ENCODE measurements at regions not wholly inside any gene's neighbourhood (a gene's known extent, or its start where the extent isn't known, plus 50 kb on each side); places are given as distances from the start of the nearest gene placed in this dataset.
"Not testable (repeated sequence)": the region's sequence is repeated elsewhere in the genome, so short reads cannot be mapped to it uniquely, and the experiment has no call there.

DNA sequence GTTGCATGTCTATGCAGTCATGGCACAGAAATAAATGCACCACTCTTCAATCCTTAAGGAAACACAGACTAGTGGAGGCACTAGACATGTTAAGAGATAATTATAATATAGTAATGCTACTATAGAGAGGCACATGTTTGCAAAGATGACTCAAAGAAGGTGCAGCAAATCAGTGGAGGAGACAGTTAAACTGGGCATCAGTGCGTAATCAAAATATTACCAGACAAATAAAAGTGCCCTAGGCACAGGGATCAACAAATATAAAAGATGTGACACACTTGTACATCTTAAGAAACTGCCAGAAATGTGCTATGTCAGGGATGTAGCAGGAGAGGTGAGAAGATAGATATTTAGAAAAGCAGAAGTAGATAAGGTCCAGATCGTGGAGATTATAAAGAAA lies 642.1 kb downstream of the SLCO4C1 start:
- DNase-seq (ENCODE audit: low spot score): no peak

DNA sequence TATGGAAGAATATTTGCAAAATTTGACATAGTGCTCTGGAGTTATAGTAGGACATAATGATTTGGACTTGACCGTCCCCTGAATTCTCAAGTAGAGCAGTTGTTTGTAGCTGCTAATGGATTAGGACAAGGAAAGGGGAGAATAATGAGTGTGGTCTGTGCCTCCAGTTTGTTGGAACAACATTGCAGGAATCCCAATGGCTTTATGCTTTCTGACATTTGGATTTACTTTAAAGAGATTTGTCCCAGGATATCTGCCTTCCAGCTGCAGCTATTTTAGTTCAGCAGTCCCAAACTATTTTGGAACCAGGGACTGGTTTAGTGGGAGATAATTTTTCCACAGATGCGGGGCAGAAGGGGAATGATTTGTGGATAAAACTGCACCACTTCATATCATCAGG lies 648.2 kb downstream of the SLCO4C1 start:
- DNase-seq (ENCODE audit: low spot score): no peak

DNA sequence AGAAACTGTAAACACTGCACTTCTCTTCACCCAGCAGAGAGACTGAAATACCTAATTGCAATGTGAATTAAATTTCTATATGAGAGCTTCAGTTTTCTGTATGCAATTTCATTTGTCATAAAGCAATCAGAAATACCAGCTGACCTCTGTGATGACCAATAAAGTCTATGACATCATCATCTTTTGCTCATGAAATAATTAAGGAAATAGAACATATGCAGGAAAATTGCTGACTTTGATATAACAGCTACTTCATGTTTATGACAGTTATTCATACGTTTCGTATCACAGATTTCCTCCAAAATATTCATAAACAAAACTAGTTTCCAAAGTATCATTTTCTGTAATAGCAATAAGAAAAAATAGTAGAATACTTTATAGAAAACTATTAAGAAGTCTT lies 652.3 kb downstream of the SLCO4C1 start:
- DNase-seq (ENCODE audit: low spot score): no peak

DNA sequence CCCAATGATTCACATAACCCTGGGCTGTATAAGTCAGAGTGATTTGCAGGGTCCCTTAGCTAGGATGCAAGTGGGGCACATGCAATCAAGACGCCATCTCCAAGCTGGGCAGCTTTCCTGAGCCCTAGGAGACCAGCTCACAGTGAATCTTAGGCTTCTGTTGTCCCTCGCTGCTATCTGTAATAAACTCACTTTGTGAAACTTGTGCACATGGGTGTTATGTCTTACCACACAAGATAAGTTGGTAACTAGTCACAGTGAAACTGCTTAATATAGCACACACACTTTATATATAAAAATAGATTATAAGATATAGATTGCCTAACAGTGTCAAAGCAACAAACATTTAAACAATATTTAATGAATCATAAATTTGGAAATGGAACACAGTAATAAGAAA lies 658.5 kb downstream of the SLCO4C1 start:
- DNase-seq (ENCODE audit: low spot score): no peak

DNA sequence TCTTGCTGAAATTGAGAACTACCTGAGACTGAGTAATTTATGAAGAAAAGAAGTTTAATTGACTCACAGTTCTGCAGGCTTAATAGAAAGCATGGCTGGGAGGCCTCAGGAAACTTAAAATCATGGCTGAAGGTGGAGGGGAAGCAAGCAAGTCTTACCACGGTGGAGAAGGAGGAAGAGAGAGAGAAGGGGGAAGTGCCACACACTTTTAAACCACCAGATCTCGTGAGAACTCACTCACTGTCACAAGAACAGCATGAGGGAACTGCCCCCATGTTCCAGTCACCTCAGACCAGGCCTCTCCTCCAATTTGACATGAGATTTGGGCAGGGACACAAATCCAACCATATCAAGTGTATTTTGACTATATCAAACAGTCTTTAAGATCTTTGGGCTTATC lies 668.3 kb downstream of the SLCO4C1 start:
- DNase-seq (ENCODE audit: low spot score): not testable (repeated sequence)

DNA sequence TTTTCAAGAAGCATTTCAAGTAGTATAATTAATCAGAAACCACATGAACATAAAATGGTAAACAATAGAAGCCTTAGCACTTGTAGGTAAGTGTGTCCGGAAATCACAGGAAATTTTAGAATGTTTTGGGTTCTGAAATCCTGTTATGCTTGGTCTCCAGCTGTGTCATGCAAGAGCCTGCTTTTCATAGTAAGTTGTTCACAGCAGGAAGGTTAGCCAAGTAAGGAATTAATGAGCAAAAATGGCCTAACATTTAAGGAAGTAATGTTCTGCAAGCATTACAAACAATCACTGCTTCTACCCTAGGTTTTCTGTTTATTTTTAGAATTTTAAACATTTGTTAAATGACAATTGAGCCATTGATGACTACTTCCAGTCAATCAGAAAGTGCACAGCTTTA lies 669.5 kb downstream of the SLCO4C1 start:
- DNase-seq (ENCODE audit: low spot score): no peak

DNA sequence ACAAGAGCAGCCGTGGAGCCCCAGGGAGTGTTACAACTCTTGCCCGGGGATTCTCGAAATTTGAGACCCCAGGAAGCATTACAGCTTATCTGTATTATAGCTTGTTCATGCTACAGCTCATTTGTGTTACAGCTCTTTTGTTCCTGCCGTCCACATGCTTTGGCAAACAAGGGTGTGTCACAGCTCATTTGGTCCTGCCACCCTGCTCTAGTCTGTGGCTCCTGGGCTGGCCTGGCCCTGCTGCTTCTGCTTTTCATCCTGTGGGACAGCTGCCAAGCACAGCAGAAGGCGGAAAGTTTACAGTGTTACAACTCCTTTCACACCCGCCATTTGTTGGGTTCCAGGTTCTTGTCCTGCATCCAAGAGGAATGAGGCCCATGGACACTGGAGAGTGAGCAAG lies 685.0 kb downstream of the SLCO4C1 start:
- no peak for DNase-seq (ENCODE audit: low spot score)

DNA sequence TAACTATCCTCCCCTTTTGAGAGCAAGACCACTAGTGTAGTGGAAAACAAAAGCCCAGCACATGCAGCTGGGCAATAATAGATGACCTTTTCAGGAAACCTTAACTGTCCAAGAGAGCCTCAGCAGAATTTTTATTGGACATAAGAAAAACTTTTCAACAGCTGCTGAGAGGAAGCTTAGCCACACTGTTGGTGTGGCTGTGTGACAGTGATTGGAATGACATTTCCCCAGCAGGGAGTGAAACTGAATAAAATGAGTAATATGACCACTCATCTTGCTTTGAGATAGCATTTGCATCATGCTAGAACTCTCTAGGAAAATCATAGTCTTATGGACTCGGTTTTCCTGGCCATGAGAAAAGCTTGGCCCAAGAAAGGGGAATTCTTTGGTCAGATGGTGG lies 687.8 kb downstream of the SLCO4C1 start:
- no peak for DNase-seq (ENCODE audit: low spot score)

DNA sequence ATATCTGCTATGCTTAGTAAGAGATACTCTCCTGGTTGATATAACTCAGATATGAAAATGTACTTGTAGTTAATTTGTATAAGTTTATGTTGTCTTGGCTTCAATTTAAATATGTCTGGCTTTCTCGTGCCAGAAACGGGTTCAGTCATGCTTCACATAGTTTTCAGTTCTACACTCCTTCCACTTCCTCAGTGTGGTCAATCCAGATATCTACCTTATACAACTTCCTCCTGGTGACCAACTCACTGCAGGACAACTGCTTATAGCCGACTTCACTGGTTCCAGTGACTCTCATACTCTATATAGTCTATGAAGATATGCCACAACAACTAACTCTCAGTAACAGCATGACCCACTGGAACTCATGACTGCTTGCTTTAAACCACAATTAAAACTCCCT lies 690.4 kb downstream of the SLCO4C1 start:
- no peak for DNase-seq (ENCODE audit: low spot score)

DNA sequence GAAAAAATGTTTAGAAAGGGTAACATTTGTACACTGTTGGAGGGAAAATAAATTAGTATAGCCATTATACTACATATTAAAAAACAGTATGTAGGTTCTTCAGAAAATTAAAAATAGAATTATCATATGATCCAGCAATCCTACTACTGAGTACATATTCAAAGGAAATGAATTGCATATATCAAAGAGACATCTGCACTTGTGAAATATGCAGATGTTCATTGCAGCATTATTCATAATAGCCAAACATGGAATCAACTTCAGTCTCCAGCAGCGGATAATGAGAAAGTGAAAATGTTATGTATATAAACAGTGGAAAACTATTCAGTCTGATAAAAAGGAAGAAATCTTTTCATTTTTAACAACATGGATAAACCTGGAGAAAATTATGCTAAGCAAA lies 695.5 kb downstream of the SLCO4C1 start:
- DNase-seq (ENCODE audit: low spot score): no peak

DNA sequence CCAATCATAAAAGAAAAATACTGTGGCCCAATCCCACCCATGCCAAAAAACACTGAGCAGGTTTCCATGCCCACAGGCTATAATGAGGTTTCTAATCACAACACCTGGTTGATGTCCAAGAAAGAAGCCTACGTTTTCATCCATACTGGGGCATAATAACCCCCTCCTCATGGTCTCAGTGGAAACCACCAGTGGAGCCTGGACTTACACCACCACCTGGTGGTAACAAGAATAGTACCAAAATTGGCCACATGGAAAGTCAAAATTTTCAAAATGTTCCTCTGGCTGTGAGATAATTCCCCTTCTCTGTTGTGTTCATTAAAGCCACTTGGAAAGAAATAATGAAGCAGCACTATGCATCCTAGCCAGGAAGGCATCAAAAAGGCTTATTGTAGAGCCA lies 687.3 kb upstream of the ST8SIA4 start:
- DNase-seq (ENCODE audit: low spot score): no peak

DNA sequence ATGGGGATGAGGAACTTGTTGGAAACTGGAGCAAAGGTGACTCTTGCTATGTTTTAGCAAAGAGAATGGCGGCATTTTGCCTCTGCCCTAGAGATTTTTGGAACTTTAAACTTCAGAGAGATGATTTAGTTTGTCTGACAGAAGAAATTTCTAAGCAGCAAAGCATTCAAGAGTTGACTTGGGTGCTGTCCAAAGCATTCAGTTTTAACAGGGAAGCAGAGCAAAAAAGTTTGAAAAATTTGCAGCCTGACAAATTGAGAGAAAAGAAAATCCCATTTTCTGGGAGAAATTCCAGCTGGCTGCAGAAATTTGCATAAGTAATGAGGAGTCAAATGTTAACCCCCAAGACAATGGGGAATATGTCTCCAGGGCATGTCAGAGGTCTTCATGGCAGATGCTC lies 682.3 kb upstream of the ST8SIA4 start:
- DNase-seq (ENCODE audit: low spot score): no peak

DNA sequence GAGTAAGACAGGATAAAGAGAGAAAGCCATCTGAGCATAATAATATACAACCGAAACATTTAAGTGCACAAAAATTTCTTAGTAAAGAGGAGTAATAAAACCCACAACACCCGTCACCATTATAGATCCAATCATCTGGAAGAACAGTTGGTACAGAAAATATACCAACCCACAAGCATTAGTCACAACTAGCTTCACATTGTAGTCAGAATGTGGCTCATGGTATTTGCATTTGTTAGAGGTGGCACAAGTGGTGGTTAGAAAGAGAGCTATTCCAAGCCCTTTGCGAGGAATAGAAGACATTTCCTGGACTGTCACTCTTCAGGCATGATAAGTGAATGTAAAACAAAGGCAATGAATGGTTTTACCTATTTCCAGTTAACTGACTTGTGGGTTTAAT lies 677.5 kb upstream of the ST8SIA4 start:
- DNase-seq (ENCODE audit: low spot score): no peak

DNA sequence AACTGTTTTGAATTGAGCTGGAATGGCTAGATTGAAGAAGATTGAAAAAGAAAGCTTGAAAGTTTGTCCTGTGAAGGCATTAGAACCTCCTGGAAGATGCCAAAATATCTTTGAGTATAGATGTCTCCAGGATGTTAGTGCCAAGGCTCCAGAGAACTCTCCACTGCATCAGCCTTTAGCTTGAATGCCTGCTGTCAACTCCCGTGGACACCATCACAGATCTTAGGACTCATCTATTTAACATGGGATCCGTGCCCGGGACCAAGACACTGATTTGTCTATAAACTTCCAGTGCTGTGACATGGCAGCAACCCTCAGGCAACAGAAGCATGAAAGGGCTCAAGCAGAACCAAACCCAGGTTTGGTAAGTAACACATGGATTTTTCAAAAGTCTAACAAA lies 670.9 kb upstream of the ST8SIA4 start:
- DNase-seq (ENCODE audit: low spot score): no peak

DNA sequence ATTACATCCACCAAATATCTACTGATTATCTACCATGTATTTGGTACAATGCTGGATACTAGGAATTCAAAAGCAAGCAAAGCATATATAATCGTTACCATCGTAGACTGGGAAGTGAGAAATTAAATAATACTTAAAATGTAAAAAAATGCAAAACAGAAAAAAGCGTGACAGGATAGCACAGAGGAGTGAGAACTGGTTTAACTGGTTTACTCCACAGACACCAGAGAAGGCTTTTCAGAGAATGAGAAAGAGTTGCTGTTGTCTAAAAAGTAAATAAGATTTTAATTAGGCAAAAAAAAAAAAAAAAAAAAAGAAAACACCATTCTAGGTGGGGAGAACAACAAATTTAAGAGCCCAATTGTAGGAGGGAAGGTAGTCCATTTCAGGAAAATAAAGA lies 657.9 kb upstream of the ST8SIA4 start:
- no peak for DNase-seq (ENCODE audit: low spot score)

DNA sequence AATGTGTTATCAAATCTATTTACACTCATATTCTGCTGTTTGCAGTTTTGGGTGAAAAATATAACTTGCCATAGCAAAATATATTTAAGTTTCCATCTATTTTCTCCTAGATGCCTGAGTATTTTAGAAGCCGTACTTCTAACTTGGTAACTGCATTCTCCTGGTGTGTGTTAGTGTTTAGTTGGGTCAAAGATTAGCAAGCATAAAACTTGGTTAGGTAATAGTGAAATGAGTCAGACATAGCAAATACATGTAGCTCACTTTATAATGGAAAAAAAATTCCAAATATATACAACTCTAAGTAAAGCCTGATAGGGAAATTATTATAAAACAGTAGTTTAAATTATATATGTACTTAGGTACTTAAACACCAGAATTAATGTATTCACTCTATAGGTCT lies 640.7 kb upstream of the ST8SIA4 start:
- no peak for DNase-seq (ENCODE audit: low spot score)

DNA sequence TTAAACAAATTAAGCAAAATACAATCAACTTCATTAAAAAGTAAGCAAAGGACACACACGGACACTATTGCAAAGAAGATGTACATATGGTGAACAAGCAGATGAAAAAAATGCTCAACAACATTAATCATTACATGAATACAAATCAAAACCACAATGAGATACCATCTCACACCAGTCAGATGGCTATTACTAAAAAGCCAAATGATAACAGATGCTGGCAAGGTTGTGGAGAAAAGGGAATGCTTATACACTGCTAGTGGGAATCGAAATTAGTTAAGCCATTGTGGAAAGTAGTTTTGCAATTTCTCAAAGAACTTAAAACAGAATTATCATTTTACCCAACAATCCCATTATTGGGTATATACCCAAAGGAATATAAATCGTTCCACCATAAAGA lies 636.2 kb upstream of the ST8SIA4 start:
- DNase-seq (ENCODE audit: low spot score): no peak

DNA sequence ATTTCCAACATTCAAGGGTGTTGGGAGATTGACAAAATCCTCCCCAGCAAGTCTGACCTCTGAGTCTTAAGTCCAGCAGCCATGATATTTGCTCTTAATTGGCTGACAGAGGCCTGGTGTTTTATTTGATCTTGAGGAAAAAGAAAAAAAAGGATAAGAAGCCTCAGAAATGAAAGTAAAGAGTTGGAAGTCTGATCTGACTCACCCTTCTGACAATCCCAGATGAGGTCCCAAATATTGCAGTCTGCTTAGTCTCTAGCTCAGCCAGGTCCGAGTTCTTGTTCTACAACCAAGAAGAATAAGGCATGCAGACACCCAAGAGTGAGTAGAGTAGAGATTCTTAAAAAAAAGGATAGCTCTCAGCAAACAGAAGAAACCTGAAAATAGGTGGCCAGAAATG lies 632.5 kb upstream of the ST8SIA4 start:
- DNase-seq (ENCODE audit: low spot score): no peak

DNA sequence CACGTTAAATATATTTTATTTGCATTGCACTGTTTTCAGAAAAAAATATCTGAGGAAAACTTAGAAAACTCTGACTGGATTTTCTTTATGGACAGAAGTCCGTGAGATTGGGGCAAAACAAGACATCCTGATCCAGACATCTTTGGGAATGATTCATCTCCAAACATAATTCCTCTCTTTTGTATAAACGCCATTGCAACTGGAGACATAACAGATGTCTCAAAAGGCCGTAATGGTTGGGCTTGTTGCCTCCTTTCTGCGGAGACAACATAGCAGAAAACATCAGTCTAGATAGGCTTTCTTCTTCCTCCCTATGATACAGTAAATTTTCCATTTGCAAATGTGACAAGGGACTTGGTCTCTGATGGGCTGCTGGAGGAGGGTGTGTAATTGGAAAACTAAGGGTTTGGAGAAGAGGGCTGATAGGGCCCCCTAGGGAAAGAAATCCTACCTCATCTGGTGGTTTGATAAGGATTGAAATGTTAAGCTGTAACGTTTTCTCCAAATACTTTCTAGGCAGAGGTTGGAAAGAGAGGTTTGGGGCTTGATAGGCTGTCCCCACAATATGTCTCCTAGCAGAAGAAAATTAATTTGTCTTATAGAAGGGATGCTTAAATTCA lies 631.5 kb upstream of the ST8SIA4 start:
- no peak for DNase-seq (ENCODE audit: low spot score)

DNA sequence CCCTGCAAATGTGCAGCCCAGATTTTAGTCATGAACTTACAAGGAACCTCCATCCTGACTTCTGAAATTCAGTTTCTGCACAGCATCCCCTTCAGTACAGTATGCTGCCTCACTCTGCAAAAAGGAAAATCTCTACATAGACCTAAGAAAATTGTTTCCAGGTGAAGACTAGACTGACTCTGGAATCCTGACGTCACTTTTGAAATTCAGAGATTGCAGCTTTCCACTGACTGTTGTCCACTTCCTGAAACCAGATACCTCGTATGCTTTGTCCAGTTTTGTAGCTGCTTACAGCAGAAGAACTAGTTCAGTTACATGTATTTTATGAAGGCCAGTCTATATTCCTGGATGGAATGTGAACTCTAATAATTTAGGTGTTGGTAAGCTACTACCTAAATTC lies 629.3 kb upstream of the ST8SIA4 start:
- DNase-seq (ENCODE audit: low spot score): no peak

DNA sequence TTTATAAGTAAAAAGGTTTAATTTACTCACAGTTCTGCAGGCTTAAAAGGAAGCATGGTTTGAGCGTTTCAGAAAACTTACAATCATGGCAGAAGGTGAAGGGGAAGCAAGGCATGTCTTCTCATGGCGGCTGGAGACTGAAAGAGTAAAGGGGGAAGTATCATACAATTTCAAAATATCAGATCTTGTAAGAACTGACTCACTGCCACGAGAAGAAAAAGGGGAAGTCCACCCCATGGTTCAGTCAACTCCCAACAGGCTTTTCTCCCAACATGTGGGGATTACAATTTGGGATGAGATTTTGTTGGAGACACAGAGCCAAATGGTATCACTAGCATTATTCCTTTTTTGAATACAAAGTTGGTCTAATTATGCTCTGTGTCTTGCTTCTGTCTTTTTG lies 627.9 kb upstream of the ST8SIA4 start:
- DNase-seq (ENCODE audit: low spot score): no peak

DNA sequence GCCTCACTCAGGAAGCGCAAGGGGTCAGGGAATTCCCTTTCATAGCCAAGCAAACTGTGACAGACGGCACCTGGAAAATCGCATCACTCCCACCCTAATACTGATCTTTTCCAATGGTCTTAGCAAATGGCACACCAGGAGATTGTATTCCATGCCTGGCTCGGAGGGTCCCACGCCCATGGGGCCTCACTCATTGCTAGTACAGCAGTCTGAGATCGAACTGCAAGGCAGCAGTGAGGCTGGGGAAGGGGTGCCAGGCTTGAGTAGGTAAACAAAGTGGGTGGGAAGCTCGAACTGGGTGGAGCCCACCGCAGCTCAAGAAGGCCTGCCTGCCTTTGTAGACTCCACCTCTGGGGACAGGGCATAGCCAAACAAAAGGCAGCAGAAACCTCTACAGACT lies 626.0 kb upstream of the ST8SIA4 start:
- DNase-seq (ENCODE audit: low spot score): not testable (repeated sequence)

DNA sequence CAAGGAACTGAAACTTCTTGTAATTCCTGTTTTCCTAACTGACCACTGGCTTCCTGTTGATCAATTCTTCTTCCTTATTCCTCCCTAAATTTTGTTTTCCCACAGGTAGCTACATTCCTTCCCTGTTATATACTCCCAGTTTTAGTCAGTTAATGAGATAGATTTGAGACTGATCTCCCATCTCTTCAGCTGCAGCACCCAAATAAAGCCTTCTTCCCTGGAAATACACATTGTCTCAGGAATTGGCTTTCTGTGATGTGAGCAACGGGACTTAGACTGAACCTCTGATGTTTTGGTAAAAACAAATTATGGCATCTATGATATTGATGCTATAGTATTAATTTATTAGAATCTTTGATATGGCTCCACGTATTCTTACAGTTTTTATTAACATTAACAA lies 617.3 kb upstream of the ST8SIA4 start:
- no peak for DNase-seq (ENCODE audit: low spot score)

DNA sequence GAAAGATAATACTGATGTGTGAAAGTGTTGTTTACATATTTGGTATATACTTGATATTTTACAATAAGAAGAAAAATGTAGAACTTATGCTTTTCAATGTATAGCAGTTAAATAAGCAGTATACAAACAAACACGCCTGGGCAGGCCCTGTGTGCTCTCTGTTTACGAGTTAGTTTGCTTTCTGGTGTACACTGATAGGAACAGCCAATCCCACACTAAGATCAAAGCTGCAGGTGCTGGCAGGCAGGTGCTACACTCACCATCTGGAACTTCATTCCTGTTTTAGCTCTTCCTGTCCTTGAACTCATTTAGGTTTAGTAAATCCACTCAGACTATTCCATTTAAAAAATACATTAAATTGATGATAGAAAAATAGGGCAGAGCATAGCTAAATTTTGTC lies 614.7 kb upstream of the ST8SIA4 start:
- no peak for DNase-seq (ENCODE audit: low spot score)

DNA sequence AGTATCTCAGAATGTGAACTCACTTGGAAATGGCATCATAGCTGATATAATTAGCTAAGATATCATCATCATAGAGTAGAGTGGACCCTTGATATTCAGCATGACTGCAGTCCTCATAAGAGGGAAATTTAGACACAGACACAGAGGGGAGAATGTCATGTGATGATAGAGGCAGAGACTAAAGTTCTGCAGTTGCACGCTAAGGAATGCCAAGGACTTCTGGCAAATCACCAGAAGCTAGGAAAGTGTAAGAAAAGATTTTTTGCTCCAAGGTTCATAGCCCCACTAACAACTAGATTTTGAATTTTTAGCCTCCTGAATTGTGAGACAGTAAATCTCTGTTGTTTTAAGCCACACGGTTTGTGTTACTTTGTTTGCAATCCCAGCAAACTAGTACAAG lies 612.6 kb upstream of the ST8SIA4 start:
- DNase-seq (ENCODE audit: low spot score): no peak
